ENCODE measurements at regions not wholly inside any gene's neighbourhood (a gene's known extent, or its start where the extent isn't known, plus 50 kb on each side); places are given as distances from the start of the nearest gene placed in this dataset.

DNA sequence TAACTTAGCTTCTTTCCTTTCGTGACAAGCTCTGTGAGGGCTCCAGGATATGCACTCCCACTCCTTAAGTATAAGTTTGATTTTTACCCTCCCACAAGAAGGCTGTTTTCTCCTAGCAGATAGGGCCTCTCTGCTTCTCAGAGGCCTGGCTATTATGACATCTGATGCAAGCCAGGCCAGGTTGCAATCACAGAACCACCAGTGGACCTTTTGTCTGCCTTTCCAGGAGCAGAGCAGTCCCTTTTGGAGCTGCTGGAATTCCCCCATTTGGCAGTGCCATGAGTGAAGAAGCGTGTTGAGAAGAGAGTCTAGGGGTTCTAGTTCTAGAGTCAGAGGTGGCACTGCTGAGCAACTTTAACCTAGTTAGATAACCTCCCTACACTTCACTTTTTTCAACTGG is 1004.3 kb upstream of the SEMA6D start:
- ChIA-PET CTCF (no interaction called here), SMC1A (ENCODE audit: uncharacterized antibody, unreplicated experiment) (interaction anchor here (1.7 kb wide), 1 partner anchor 19 kb away, joined by 5 read pairs; no protein-coding TSS in a partner anchor), POLR2A (no interaction called here), RAD21 (ENCODE audit: unreplicated experiment) (no interaction called here)
- WGBS (ENCODE audit: insufficient coverage, insufficient replicate concordance, low lambda C conversion rate, missing lambda C conversion rate), result 0% methylated on average over 2 of the region's 2 CpGs
- TF ChIP-seq SIN3A (IDR thresholded peaks at IDR 0.05; ENCODE audit: low read depth, low read length) (no peak), SUPT20H (IDR thresholded peaks at IDR 0.05; ENCODE audit: borderline replicate concordance, control insufficient read depth, low read depth, low read length) (no peak), KAT2A (conservative IDR thresholded peaks at IDR 0.05; ENCODE audit: control insufficient read depth, low read depth, low read length) (no peak), RBBP5 (conservative IDR thresholded peaks at IDR 0.05) (no peak), YBX1 (IDR thresholded peaks at IDR 0.05) (no peak), FOXK2 (IDR thresholded peaks at IDR 0.05) (no peak), IRF3 (IDR thresholded peaks at IDR 0.05) (no peak), ZSCAN29 (IDR thresholded peaks at IDR 0.05) (no peak), PBX3 (IDR thresholded peaks at IDR 0.05; ENCODE audit: insufficient replicate concordance, low read depth, low read length) (no peak), USF2 (IDR thresholded peaks at IDR 0.05; ENCODE audit: borderline replicate concordance, low read depth, low read length) (no peak), EP300 (IDR thresholded peaks at IDR 0.05; ENCODE audit: borderline replicate concordance in 1 of 2, control insufficient read depth in 1 of 2, low read depth in 2 of 2, low read length in 2 of 2) (no peak), BRCA1 (IDR thresholded peaks at IDR 0.05; ENCODE audit: low read depth, low read length) (no peak), MTA2 (IDR thresholded peaks at IDR 0.05; ENCODE audit: low read depth) (no peak), JUND (IDR thresholded peaks at IDR 0.05; ENCODE audit: low read depth, low read length) (no peak), ATF3 (IDR thresholded peaks at IDR 0.05; ENCODE audit: borderline replicate concordance, extremely low read depth, low read depth, low read length) (no peak)
- TF ChIP-seq, protein P1, sequence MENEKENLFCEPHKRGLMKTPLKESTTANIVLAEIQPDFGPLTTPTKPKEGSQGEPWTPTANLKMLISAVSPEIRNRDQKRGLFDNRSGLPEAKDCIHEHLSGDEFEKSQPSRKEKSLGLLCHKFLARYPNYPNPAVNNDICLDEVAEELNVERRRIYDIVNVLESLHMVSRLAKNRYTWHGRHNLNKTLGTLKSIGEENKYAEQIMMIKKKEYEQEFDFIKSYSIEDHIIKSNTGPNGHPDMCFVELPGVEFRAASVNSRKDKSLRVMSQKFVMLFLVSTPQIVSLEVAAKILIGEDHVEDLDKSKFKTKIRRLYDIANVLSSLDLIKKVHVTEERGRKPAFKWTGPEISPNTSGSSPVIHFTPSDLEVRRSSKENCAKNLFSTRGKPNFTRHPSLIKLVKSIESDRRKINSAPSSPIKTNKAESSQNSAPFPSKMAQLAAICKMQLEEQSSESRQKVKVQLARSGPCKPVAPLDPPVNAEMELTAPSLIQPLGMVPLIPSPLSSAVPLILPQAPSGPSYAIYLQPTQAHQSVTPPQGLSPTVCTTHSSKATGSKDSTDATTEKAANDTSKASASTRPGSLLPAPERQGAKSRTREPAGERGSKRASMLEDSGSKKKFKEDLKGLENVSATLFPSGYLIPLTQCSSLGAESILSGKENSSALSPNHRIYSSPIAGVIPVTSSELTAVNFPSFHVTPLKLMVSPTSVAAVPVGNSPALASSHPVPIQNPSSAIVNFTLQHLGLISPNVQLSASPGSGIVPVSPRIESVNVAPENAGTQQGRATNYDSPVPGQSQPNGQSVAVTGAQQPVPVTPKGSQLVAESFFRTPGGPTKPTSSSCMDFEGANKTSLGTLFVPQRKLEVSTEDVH (IDR thresholded peaks at IDR 0.05; ENCODE audit: low read depth, partially characterized antibody), result no peak
- Histone ChIP-seq H4K20me1 (ENCODE audit: control insufficient read depth, insufficient read depth) (no peaks in the 10 kb centered on the region), H3K9ac (ENCODE audit: control insufficient read depth, insufficient read depth, low read length) (no peak overlapping the region), H3K4me3 (no peak overlapping the region), H3K27ac (ENCODE audit: control insufficient read depth, insufficient read depth) (no peak overlapping the region), H3K4me2 (ENCODE audit: control insufficient read depth, insufficient read depth) (no peak overlapping the region), H3K79me2 (ENCODE audit: control insufficient read depth, insufficient read depth, low read length) (no peaks in the 10 kb centered on the region), H3K9me3 (replicated peaks; ENCODE audit: control insufficient read depth, insufficient read depth, low read length) (no peaks in the 10 kb centered on the region), H3K36me3 (ENCODE audit: control insufficient read depth in 2 of 2, insufficient read depth in 2 of 2, low read length in 1 of 2) (no peaks in the 10 kb centered on the region), H3K27me3 (replicated peaks in 1 of 2; ENCODE audit: control insufficient read depth in 2 of 2, insufficient read depth in 2 of 2, low read length in 1 of 2) (no peaks in the 10 kb centered on the region), H2AFZ (ENCODE audit: control insufficient read depth, low read depth, low read length) (no peak overlapping the region), H3K4me1 (ENCODE audit: control insufficient read depth, insufficient read depth, low read length) (no peaks in the 10 kb centered on the region)
- DNase-seq (ENCODE audit: low read depth, low spot score) (no peak), FAIRE-seq (no peak), ATAC-seq (no peak)
- intact Hi-C loops (cut with micrococcal nuclease; ENCODE audit: unreplicated experiment) (no loop called here), in situ Hi-C loops (cut with MboI) (no loop called here)
- no TSS peak for BruUV-seq (replicated peaks)

Data from GM12878 (cell line).